Spleen (tissue), 11 donors: ENCODE measurements at regions not wholly inside any gene's neighbourhood (a gene's known extent, or its start where the extent isn't known, plus 50 kb on each side); places are given as distances from the start of the nearest gene placed in this dataset.
"Not testable (repeated sequence)": the region's sequence is repeated elsewhere in the genome, so short reads cannot be mapped to it uniquely, and the experiment has no call there.

Experiments
- DNase-seq: peaks from one replicate; pipeline ENCODE4 v3.0.0-alpha.2; 2020
- H3K27ac ChIP-seq, 8 donors: fragments of 200-600 bp; sonication (generic) in 7 of 8; 1 replicate in 4 of 8; 2 replicates in 4 of 8; pipeline versions ENCODE4 v1.5.0 to v1.8.0; 2016 to 2021; ENCODE audit warnings: inconsistent platforms in 4 of 8, mild to moderate bottlenecking in 4 of 8, moderate library complexity in 1 of 8
- H3K27me3 ChIP-seq, 7 donors: fragments of 200-600 bp; sonication (generic) in 6 of 7; replicated peaks in 1 of 7; 1 replicate in 4 of 7; 2 replicates in 3 of 7; pipeline versions ENCODE4 v1.5.0 to v1.8.0; 2016 to 2021; ENCODE audit warnings: inconsistent platforms in 3 of 7, mild to moderate bottlenecking in 1 of 7
- H3K36me3 ChIP-seq, 6 donors: fragments of 200-600 bp; sonication (generic) in 5 of 6; 1 replicate in 4 of 6; 2 replicates in 2 of 6; pipeline versions ENCODE4 v1.5.0 to v1.8.0; 2016 to 2021; ENCODE audit warnings: inconsistent platforms in 2 of 6
- H3K4me1 ChIP-seq, 6 donors: fragments of 200-600 bp; sonication (generic) in 5 of 6; 1 replicate in 3 of 6; 2 replicates in 3 of 6; pipeline versions ENCODE4 v1.5.0 to v1.8.0; 2016 to 2021; ENCODE audit warnings: inconsistent platforms in 3 of 6
- H3K4me3 ChIP-seq, 8 donors: fragments of 200-600 bp; sonication (generic) in 7 of 8; 1 replicate in 4 of 8; 2 replicates in 4 of 8; pipeline versions ENCODE4 v1.5.0 to v1.8.0; 2016 to 2021; ENCODE audit warnings: inconsistent platforms in 4 of 8, mild to moderate bottlenecking in 4 of 8, moderate library complexity in 2 of 8
- H3K9me3 ChIP-seq, 8 donors: fragments of 200-600 bp; sonication (generic) in 7 of 8; 1 replicate in 4 of 8; 2 replicates in 4 of 8; pipeline versions ENCODE4 v1.5.0 to v1.8.0; 2016 to 2021; ENCODE audit warnings: inconsistent platforms in 4 of 8
- CTCF ChIP-seq, 11 experiments: fragments of 200-600 bp in 7 of 11; fragments of 450-650 bp in 4 of 11; sonication (generic) in 4 of 11; IDR thresholded peaks in 8 of 11; conservative IDR thresholded peaks in 3 of 11; 1 replicate in 7 of 11; 2 replicates in 4 of 11; pipeline versions ENCODE4 v1.4.0 to v1.8.0; 2016 to 2021; ENCODE audit warnings: antibody characterized with exemption in 11 of 11, inconsistent platforms in 4 of 11, mild to moderate bottlenecking in 1 of 11
- POLR2A ChIP-seq, 3 donors: fragments of 450-650 bp; IDR thresholded peaks; one replicate each; pipeline ENCODE4 v1.5.1; 2017; ENCODE audit warnings: antibody characterized with exemption in 3 of 3, mild to moderate bottlenecking in 1 of 3
- POLR2AphosphoS5 ChIP-seq, 3 donors: sonication (generic); formaldehyde crosslinking; IDR thresholded peaks; one replicate each; pipeline ENCODE4 v1.5.1; 2017; ENCODE audit warnings: antibody characterized with exemption in 3 of 3
- WGBS, 5 donors: extraction: QIAGEN DNeasy Blood & Tissue Kit in 3 of 5; methylation state at CpG; one replicate each; pipeline versions ENCODE4 v1.1.5 to v1.1.7; 2013 to 2018; 5-methylcytosine and 5-hydroxymethylcytosine counted together
- intact Hi-C: fragments of 100-400 bp; cut with DNase I; formaldehyde crosslinking; loops from one replicate; pipeline ENCODE4 v1.15.0; 2023; ENCODE audit warnings: low total_unique reads
- donor health status: healthy with polysubstance abuse.
- donor health status: DM: no; HTN: no; CAD: no; lungs with moderate emphysema.
- donor health status: DM: no; HTN: no; CAD: no.
- donor health status: Bipolar disorder and iron deficiency.
- donor health status: healthy.
- donor health status: DM: no; HTN: no; CAD: no.
- donor health status: DM: yes; HTN: yes; CAD: no.

GRCh38 chr4:159860945-159861344 is 758.1 kb downstream of the RAPGEF2 start:
- 80 to 88% (median 85%) methylated on average over 3 of the region's 3 CpGs for WGBS, 5 donors
- Histone ChIP-seq H3K36me3 (no peaks in the 10 kb centered on the region), H3K4me1 (no peaks in the 10 kb centered on the region), H3K27ac (no peak overlapping the region), H3K9me3 (no peaks in the 10 kb centered on the region), H3K4me3 (no peak overlapping the region), H3K27me3 (no peaks in the 10 kb centered on the region)
- intact Hi-C loops: no loop called here
- TF ChIP-seq POLR2A (IDR thresholded peaks at IDR 0.05) (no peak), CTCF (IDR thresholded peaks at IDR 0.05 in 8 of 11, conservative IDR thresholded peaks at IDR 0.05 in 3 of 11) (no peak), POLR2AphosphoS5 (IDR thresholded peaks at IDR 0.05) (no peak)
- no peak for DNase-seq

GRCh38 chr4:159864337-159864736 is 761.5 kb downstream of the RAPGEF2 start:
- no peak overlapping the region for H3K27ac ChIP-seq
- TF ChIP-seq CTCF (IDR thresholded peaks at IDR 0.05 in 8 of 11, conservative IDR thresholded peaks at IDR 0.05 in 3 of 11) (no peak), POLR2AphosphoS5 (IDR thresholded peaks at IDR 0.05) (no peak), POLR2A (IDR thresholded peaks at IDR 0.05) (no peak)
- no peaks in the 10 kb centered on the region for H3K36me3 ChIP-seq
- H3K4me3 ChIP-seq: no peak overlapping the region
- 62 to 71% (median 67%) methylated on average over 3 of the region's 3 CpGs for WGBS, 5 donors
- H3K9me3 ChIP-seq: peaks cover 0 to 8% (median 0%) of the 10 kb centered on the region in 8 donors
- intact Hi-C loops: no loop called here
- H3K27me3 ChIP-seq: no peaks in the 10 kb centered on the region
- H3K4me1 ChIP-seq: no peaks in the 10 kb centered on the region
- no peak for DNase-seq

- no peak for DNase-seq
- no peak overlapping the region for H3K4me3 ChIP-seq
- WGBS, 5 donors: 84 to 97% (median 94%) methylated on average over 1 of the region's 1 CpG
- H3K36me3 ChIP-seq: no peaks in the 10 kb centered on the region
- TF ChIP-seq POLR2A (IDR thresholded peaks at IDR 0.05) (no peak), POLR2AphosphoS5 (IDR thresholded peaks at IDR 0.05) (no peak), CTCF (IDR thresholded peaks at IDR 0.05 in 8 of 11, conservative IDR thresholded peaks at IDR 0.05 in 3 of 11) (no peak)
- H3K27me3 ChIP-seq: no peaks in the 10 kb centered on the region
- peaks cover 0 to 12% (median 0%) of the 10 kb centered on the region in 8 donors for H3K9me3 ChIP-seq
- no peak overlapping the region for H3K27ac ChIP-seq
- no peaks in the 10 kb centered on the region for H3K4me1 ChIP-seq
- intact Hi-C loops: no loop called here
Observed at GRCh38 chr4:159867673-159868072, 764.8 kb downstream of the RAPGEF2 start.

- H3K4me3 ChIP-seq, intact Hi-C loops, DNase-seq, H3K4me1 ChIP-seq, H3K27me3 ChIP-seq, H3K36me3 ChIP-seq, H3K27ac ChIP-seq: not testable (repeated sequence)
- WGBS, 5 donors: 92 to 98% (median 95%) methylated on average over 14 to 23 of the region's 23 CpGs
- peaks cover 0 to 23% (median 4%) of the 10 kb centered on the region in 8 donors for H3K9me3 ChIP-seq
Observed at GRCh38 chr4:159868936-159869335, 766.1 kb downstream of the RAPGEF2 start.

- no peaks in the 10 kb centered on the region for H3K27me3 ChIP-seq
- intact Hi-C loops: no loop called here
Observed at GRCh38 chr4:159871141-159871540, 768.3 kb downstream of the RAPGEF2 start.

More at GRCh38 chr4:159871141-159871540, 768.3 kb downstream of the RAPGEF2 start:
- H3K9me3 ChIP-seq: peaks cover 0 to 36% (median 6%) of the 10 kb centered on the region in 8 donors
- no peaks in the 10 kb centered on the region for H3K36me3 ChIP-seq
- H3K27ac ChIP-seq: no peak overlapping the region
- WGBS, 5 donors: 72 to 88% (median 85%) methylated on average over 1 of the region's 1 CpG
- no peak for DNase-seq
- no peak overlapping the region for H3K4me3 ChIP-seq
- TF ChIP-seq POLR2AphosphoS5 (IDR thresholded peaks at IDR 0.05) (no peak), CTCF (IDR thresholded peaks at IDR 0.05 in 8 of 11, conservative IDR thresholded peaks at IDR 0.05 in 3 of 11) (no peak), POLR2A (IDR thresholded peaks at IDR 0.05) (no peak)
- H3K4me1 ChIP-seq: no peaks in the 10 kb centered on the region
